ENCODE measurements at regions not wholly inside any gene's neighbourhood (a gene's known extent, or its start where the extent isn't known, plus 50 kb on each side); places are given as distances from the start of the nearest gene placed in this dataset.

DNA sequence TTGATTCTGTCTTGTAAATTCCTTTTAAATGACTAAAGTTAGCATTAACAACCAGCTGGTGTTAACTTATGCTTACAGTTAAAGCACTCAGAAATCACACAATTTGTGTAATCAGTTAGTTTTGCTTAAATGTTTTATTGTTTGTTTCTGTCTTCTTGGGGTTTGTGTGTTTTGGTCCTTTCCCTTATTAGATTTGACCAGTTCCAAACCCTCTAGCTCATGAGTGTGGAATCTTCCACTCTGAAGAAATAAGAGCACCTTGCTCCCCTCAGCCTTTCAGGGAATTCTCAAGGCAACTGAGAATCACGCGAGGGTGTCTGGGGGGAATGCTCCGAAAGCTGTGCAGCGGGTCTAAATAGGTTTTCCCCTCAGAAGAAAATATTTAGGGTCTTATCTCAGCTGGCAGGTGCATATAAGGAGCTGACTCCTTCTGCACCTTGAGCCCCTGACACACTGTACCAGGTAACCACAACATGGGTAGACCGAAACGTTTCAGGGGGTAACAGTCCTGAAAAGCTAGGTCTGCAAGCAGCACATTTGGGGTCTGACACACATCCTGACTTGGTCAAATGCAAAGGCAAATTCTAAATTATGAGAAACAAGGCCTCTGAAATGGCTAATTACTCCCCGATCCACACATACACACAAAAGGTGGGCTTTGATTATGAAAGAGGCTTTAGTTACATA, 188.1 kb upstream of the ETV3 start:
- no peak for TF ChIP-seq POLR2A (IDR thresholded peaks at IDR 0.05)
- TF ChIP-seq, protein P1, sequence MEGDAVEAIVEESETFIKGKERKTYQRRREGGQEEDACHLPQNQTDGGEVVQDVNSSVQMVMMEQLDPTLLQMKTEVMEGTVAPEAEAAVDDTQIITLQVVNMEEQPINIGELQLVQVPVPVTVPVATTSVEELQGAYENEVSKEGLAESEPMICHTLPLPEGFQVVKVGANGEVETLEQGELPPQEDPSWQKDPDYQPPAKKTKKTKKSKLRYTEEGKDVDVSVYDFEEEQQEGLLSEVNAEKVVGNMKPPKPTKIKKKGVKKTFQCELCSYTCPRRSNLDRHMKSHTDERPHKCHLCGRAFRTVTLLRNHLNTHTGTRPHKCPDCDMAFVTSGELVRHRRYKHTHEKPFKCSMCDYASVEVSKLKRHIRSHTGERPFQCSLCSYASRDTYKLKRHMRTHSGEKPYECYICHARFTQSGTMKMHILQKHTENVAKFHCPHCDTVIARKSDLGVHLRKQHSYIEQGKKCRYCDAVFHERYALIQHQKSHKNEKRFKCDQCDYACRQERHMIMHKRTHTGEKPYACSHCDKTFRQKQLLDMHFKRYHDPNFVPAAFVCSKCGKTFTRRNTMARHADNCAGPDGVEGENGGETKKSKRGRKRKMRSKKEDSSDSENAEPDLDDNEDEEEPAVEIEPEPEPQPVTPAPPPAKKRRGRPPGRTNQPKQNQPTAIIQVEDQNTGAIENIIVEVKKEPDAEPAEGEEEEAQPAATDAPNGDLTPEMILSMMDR (IDR thresholded peaks at IDR 0.05) = no peak

All from lower leg skin (tissue), 3 donors.